ENCODE measurements at regions not wholly inside any gene's neighbourhood (a gene's known extent, or its start where the extent isn't known, plus 50 kb on each side); places are given as distances from the start of the nearest gene placed in this dataset.

GRCh38 chr4:130092187-130093015, 996.4 kb downstream of the C4orf33 start:
- Histone ChIP-seq H3K4me3 (ENCODE audit: low read depth, low read length) (no peak overlapping the region), H3K36me3 (ENCODE audit: control insufficient read depth, insufficient read depth, low read length) (no peaks in the 10 kb centered on the region), H3K27me3 (ENCODE audit: control insufficient read depth, insufficient read depth, low read length) (no peaks in the 10 kb centered on the region)
- no peak for DNase-seq (ENCODE audit: low read depth)
- no peak for TF ChIP-seq CTCF (IDR thresholded peaks at IDR 0.05; ENCODE audit: insufficient read depth, low read depth, low read length)
- CTCF ChIA-PET: no interaction called here
- POLR2A ChIA-PET: no interaction called here

GRCh38 chr4:130099105-130099504, 1003.2 kb downstream of the C4orf33 start:
- Histone ChIP-seq H3K27me3 (ENCODE audit: control insufficient read depth, insufficient read depth, low read length) (no peaks in the 10 kb centered on the region), H3K4me3 (ENCODE audit: low read depth, low read length) (no peak overlapping the region), H3K36me3 (ENCODE audit: control insufficient read depth, insufficient read depth, low read length) (no peaks in the 10 kb centered on the region)
- POLR2A ChIA-PET: no interaction called here
- CTCF ChIA-PET: no interaction called here
- TF ChIP-seq CTCF (IDR thresholded peaks at IDR 0.05; ENCODE audit: insufficient read depth, low read depth, low read length): no peak
- DNase-seq (ENCODE audit: low read depth): no peak

- TF ChIP-seq CTCF (IDR thresholded peaks at IDR 0.05; ENCODE audit: insufficient read depth, low read depth, low read length): no peak
- H3K36me3 ChIP-seq (ENCODE audit: control insufficient read depth, insufficient read depth, low read length): no peaks in the 10 kb centered on the region
- DNase-seq (ENCODE audit: low read depth): no peak
- ChIA-PET CTCF (no interaction called here), POLR2A (no interaction called here)
- no peaks in the 10 kb centered on the region for H3K27me3 ChIP-seq (ENCODE audit: control insufficient read depth, insufficient read depth, low read length)
- no peak overlapping the region for H3K4me3 ChIP-seq (ENCODE audit: low read depth, low read length)
These were observed 1014.2 kb downstream of the C4orf33 start for GRCh38 chr4:130110189-130110588.

- Histone ChIP-seq H3K36me3 (ENCODE audit: control insufficient read depth, insufficient read depth, low read length) (no peaks in the 10 kb centered on the region), H3K4me3 (ENCODE audit: low read depth, low read length) (no peak overlapping the region), H3K27me3 (ENCODE audit: control insufficient read depth, insufficient read depth, low read length) (no peaks in the 10 kb centered on the region)
- TF ChIP-seq CTCF (IDR thresholded peaks at IDR 0.05; ENCODE audit: insufficient read depth, low read depth, low read length): no peak
- ChIA-PET POLR2A (no interaction called here), CTCF (no interaction called here)
- no peak for DNase-seq (ENCODE audit: low read depth)
These were observed 1014.8 kb downstream of the C4orf33 start for GRCh38 chr4:130110770-130111169.

GRCh38 chr4:130124066-130124465, 1028.1 kb downstream of the C4orf33 start:
- H3K36me3 ChIP-seq (ENCODE audit: control insufficient read depth, insufficient read depth, low read length): no peaks in the 10 kb centered on the region
- POLR2A ChIA-PET: no interaction called here
- TF ChIP-seq CTCF (IDR thresholded peaks at IDR 0.05; ENCODE audit: insufficient read depth, low read depth, low read length): no peak
- no peaks in the 10 kb centered on the region for H3K27me3 ChIP-seq (ENCODE audit: control insufficient read depth, insufficient read depth, low read length)
- DNase-seq (ENCODE audit: low read depth): no peak
- CTCF ChIA-PET: no interaction called here
- H3K4me3 ChIP-seq (ENCODE audit: low read depth, low read length): no peak overlapping the region
